ENCODE measurements at regions not wholly inside any gene's neighbourhood (a gene's known extent, or its start where the extent isn't known, plus 50 kb on each side); places are given as distances from the start of the nearest gene placed in this dataset.
"Not testable (repeated sequence)": the region's sequence is repeated elsewhere in the genome, so short reads cannot be mapped to it uniquely, and the experiment has no call there.

DNA sequence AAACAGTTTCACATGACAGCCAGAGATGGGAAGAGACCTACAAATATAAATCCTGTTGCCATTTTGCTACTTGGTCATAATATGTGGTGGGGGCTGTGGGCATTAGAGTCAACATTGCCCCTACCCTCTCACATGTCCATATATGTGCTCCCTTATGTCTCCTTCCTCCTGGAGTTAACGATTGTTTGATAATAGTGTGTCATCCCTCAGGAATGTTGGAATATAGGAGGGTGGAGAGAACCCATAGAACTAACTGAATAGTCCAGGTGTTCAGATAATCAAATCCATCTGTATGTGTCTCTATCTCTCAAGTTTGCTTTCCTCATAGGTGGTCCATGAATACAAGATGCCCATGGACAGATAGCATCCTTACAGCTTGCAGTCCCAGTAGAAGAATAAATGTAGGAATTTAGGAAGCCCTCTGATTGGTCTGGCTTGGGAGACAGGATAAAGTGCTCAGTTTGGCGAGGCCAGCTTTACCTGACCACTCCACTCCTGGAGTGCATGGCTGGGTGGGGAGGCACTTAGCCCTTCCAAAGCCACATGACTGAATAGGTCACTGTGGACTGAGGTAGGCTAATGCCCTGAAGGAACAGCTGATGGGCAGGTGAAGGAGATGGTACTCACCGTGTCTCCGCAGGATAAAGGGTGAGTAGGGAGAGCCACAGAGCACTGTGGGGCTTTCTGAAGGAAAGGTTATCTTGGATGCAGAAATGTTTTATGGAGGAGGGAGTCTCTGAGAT is 166.9 kb downstream of the CDCA7 start:
- no peaks in the 10 kb centered on the region for H3K36me3 ChIP-seq (ENCODE audit: control insufficient read depth, insufficient read depth, low read length)
- TF ChIP-seq, protein P1, sequence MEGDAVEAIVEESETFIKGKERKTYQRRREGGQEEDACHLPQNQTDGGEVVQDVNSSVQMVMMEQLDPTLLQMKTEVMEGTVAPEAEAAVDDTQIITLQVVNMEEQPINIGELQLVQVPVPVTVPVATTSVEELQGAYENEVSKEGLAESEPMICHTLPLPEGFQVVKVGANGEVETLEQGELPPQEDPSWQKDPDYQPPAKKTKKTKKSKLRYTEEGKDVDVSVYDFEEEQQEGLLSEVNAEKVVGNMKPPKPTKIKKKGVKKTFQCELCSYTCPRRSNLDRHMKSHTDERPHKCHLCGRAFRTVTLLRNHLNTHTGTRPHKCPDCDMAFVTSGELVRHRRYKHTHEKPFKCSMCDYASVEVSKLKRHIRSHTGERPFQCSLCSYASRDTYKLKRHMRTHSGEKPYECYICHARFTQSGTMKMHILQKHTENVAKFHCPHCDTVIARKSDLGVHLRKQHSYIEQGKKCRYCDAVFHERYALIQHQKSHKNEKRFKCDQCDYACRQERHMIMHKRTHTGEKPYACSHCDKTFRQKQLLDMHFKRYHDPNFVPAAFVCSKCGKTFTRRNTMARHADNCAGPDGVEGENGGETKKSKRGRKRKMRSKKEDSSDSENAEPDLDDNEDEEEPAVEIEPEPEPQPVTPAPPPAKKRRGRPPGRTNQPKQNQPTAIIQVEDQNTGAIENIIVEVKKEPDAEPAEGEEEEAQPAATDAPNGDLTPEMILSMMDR (IDR thresholded peaks at IDR 0.05; ENCODE audit: insufficient read depth, low read length, poor library complexity, severe bottlenecking): no peak
- H3K4me3 ChIP-seq (ENCODE audit: low read depth, low read length): no peak overlapping the region
- peak; percentile 2 for DNase-seq (ENCODE audit: low read depth)
- H3K27me3 ChIP-seq (ENCODE audit: control insufficient read depth, insufficient read depth, low read length): no peaks in the 10 kb centered on the region

DNA sequence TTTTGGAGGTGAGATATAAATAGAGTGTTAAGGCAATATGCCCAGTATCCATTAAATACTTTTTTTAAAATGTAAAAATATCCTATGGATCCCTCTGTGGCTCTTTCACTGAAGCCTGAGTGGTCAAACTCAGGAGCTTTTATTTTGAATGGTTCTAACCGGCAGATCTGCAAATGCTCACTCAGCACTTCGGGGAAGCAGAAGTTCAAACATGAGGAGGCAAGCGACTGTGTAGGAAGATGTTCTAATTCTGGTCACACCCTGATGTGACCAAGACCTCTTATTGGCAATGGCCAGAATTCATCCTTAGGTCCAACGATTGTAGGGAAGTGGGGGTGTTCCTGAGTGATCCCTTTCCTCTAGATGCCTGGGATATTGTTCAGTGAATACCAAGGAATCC is 168.8 kb downstream of the CDCA7 start:
- Histone ChIP-seq H3K36me3 (ENCODE audit: control insufficient read depth, insufficient read depth, low read length) (no peaks in the 10 kb centered on the region), H3K27me3 (ENCODE audit: control insufficient read depth, insufficient read depth, low read length) (no peaks in the 10 kb centered on the region), H3K4me3 (ENCODE audit: low read depth, low read length) (no peak overlapping the region)
- TF ChIP-seq, protein P1 (IDR thresholded peaks at IDR 0.05; ENCODE audit: insufficient read depth, low read length, poor library complexity, severe bottlenecking): no peak
- no peak for DNase-seq (ENCODE audit: low read depth)

GRCh38 chr2:173524256-173524955 is 169.7 kb downstream of the CDCA7 start:
- Histone ChIP-seq H3K36me3 (ENCODE audit: control insufficient read depth, insufficient read depth, low read length) (no peaks in the 10 kb centered on the region), H3K27me3 (ENCODE audit: control insufficient read depth, insufficient read depth, low read length) (no peaks in the 10 kb centered on the region), H3K4me3 (ENCODE audit: low read depth, low read length) (no peak overlapping the region)
- TF ChIP-seq, protein P1 (IDR thresholded peaks at IDR 0.05; ENCODE audit: insufficient read depth, low read length, poor library complexity, severe bottlenecking): no peak
- no peak for DNase-seq (ENCODE audit: low read depth)

GRCh38 chr2:173532732-173533531 is 178.3 kb downstream of the CDCA7 start:
- not testable (repeated sequence) for H3K4me3 ChIP-seq (ENCODE audit: low read depth, low read length); H3K27me3 ChIP-seq (ENCODE audit: control insufficient read depth, insufficient read depth, low read length); DNase-seq (ENCODE audit: low read depth); H3K36me3 ChIP-seq (ENCODE audit: control insufficient read depth, insufficient read depth, low read length)

DNA sequence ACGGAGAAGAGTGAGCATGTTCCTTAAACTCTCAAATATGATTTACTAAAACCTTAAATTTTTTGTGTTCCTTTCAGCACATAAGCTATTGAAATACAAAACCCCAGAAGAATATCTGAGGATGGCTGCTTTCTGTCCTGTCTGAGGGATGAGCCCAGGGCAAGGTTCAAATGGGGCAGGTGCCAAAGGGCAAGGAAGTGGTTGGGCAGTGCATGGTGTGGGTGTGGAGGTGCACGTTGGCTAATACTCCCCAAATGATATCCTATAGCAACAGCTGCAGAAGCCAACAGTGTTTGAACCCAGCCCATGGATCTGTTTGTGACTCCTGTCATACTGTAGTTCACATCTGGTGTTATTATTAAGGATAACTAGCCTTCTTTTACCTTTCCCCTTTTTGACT is 183.0 kb downstream of the CDCA7 start:
- Histone ChIP-seq H3K36me3 (ENCODE audit: control insufficient read depth, insufficient read depth, low read length) (no peaks in the 10 kb centered on the region), H3K27me3 (ENCODE audit: control insufficient read depth, insufficient read depth, low read length) (no peaks in the 10 kb centered on the region), H3K4me3 (ENCODE audit: low read depth, low read length) (no peak overlapping the region)
- DNase-seq (ENCODE audit: low read depth): no peak
- TF ChIP-seq, protein P1 (IDR thresholded peaks at IDR 0.05; ENCODE audit: insufficient read depth, low read length, poor library complexity, severe bottlenecking): no peak

DNA sequence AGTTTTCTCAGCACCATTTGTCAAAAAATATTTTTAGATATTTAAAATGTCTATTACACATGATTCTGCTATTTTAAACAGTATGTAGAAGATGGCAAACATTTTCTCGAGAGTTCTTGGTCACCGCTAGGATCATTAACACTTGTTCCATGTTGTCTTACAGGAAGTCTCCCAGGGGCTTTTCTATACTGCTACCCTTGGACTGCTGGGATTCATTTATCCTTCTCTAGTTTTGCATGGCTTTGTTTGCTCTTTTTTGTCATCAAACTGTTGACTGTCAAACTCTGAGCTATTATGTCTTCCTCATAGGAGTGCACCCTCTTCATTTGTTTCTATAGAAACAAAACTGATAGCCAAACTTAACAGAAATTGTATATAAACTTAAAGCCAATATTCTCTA is 184.9 kb downstream of the CDCA7 start:
- Histone ChIP-seq H3K4me3 (ENCODE audit: low read depth, low read length) (no peak overlapping the region), H3K36me3 (ENCODE audit: control insufficient read depth, insufficient read depth, low read length) (no peaks in the 10 kb centered on the region), H3K27me3 (ENCODE audit: control insufficient read depth, insufficient read depth, low read length) (no peaks in the 10 kb centered on the region)
- DNase-seq (ENCODE audit: low read depth): no peak
- TF ChIP-seq, protein P1 (IDR thresholded peaks at IDR 0.05; ENCODE audit: insufficient read depth, low read length, poor library complexity, severe bottlenecking): no peak
